ENCODE measurements at regions not wholly inside any gene's neighbourhood (a gene's known extent, or its start where the extent isn't known, plus 50 kb on each side); places are given as distances from the start of the nearest gene placed in this dataset.

DNA sequence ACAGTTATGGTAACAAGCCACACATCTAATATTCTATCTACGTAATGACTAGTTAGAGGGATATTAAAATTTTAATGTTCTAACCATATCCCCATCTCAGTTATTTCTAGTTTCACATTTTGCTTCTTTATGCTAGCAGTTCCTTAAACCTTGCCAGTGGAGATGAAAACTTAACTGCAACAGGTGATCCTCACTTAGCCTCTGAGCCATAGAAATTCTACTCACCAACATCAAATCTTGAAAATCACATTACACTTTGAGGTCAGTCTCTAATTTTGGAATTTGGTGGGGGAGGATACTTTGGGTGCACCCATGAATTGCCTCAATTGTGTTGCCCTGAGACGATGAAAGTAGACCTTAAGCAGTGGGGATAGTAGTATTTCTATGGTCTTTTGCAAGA is 256.4 kb downstream of the GATA3 start:
- TF ChIP-seq, protein P1, sequence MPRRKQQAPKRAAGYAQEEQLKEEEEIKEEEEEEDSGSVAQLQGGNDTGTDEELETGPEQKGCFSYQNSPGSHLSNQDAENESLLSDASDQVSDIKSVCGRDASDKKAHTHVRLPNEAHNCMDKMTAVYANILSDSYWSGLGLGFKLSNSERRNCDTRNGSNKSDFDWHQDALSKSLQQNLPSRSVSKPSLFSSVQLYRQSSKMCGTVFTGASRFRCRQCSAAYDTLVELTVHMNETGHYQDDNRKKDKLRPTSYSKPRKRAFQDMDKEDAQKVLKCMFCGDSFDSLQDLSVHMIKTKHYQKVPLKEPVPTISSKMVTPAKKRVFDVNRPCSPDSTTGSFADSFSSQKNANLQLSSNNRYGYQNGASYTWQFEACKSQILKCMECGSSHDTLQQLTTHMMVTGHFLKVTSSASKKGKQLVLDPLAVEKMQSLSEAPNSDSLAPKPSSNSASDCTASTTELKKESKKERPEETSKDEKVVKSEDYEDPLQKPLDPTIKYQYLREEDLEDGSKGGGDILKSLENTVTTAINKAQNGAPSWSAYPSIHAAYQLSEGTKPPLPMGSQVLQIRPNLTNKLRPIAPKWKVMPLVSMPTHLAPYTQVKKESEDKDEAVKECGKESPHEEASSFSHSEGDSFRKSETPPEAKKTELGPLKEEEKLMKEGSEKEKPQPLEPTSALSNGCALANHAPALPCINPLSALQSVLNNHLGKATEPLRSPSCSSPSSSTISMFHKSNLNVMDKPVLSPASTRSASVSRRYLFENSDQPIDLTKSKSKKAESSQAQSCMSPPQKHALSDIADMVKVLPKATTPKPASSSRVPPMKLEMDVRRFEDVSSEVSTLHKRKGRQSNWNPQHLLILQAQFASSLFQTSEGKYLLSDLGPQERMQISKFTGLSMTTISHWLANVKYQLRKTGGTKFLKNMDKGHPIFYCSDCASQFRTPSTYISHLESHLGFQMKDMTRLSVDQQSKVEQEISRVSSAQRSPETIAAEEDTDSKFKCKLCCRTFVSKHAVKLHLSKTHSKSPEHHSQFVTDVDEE (CRISPR knock-in tag; IDR thresholded peaks at IDR 0.05): no peak
- TF ChIP-seq OSR1 (CRISPR knock-in tag; IDR thresholded peaks at IDR 0.05) (no peak), ZFP30 (CRISPR knock-in tag; IDR thresholded peaks at IDR 0.05) (no peak), PPARA (CRISPR knock-in tag; IDR thresholded peaks at IDR 0.05; ENCODE audit: borderline replicate concordance) (no peak), CREB5 (CRISPR knock-in tag; IDR thresholded peaks at IDR 0.05; ENCODE audit: low read depth) (no peak)
- no peak for ATAC-seq

GRCh38 chr10:8311526-8312070 is 257.1 kb downstream of the GATA3 start:
- ATAC-seq: no peak
- no peak for TF ChIP-seq TOX (CRISPR knock-in tag; IDR thresholded peaks at IDR 0.05; ENCODE audit: borderline replicate concordance)
- no peak for TF ChIP-seq ARNTL (CRISPR knock-in tag; IDR thresholded peaks at IDR 0.05; ENCODE audit: borderline replicate concordance, low read depth)
- TF ChIP-seq SNAI2 (CRISPR knock-in tag; IDR thresholded peaks at IDR 0.05): no peak

DNA sequence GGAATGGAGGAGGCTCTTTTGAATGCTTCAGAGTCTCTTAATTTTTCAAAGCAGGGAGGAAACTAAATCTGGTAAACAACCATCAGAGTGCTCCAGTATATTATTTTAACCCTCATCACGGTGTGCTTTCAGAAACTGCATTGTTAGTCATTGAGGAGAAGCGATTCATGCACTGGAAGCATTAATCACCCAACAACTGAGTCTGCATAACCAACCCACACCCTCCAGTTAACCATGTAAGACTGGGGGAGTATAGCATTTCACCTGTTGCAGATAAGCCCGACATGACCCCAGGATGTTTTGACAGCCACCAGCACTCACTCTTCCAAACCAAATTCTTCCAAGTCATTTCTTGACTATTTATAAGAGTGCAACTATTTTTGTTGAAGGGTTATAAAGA is 257.6 kb downstream of the GATA3 start:
- TF ChIP-seq CREB5 (CRISPR knock-in tag; IDR thresholded peaks at IDR 0.05; ENCODE audit: low read depth): no peak
- TF ChIP-seq, protein P2, sequence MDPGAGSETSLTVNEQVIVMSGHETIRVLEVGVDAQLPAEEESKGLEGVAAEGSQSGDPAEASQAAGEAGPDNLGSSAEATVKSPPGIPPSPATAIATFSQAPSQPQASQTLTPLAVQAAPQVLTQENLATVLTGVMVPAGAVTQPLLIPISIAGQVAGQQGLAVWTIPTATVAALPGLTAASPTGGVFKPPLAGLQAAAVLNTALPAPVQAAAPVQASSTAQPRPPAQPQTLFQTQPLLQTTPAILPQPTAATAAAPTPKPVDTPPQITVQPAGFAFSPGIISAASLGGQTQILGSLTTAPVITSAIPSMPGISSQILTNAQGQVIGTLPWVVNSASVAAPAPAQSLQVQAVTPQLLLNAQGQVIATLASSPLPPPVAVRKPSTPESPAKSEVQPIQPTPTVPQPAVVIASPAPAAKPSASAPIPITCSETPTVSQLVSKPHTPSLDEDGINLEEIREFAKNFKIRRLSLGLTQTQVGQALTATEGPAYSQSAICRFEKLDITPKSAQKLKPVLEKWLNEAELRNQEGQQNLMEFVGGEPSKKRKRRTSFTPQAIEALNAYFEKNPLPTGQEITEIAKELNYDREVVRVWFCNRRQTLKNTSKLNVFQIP (CRISPR knock-in tag; IDR thresholded peaks at IDR 0.05; ENCODE audit: borderline replicate concordance, low read depth): no peak
- no peak for TF ChIP-seq ZNF70 (CRISPR knock-in tag; IDR thresholded peaks at IDR 0.05)
- no peak for TF ChIP-seq ZNF565 (CRISPR knock-in tag; conservative IDR thresholded peaks at IDR 0.05; ENCODE audit: low read depth)
- TF ChIP-seq, protein P3, sequence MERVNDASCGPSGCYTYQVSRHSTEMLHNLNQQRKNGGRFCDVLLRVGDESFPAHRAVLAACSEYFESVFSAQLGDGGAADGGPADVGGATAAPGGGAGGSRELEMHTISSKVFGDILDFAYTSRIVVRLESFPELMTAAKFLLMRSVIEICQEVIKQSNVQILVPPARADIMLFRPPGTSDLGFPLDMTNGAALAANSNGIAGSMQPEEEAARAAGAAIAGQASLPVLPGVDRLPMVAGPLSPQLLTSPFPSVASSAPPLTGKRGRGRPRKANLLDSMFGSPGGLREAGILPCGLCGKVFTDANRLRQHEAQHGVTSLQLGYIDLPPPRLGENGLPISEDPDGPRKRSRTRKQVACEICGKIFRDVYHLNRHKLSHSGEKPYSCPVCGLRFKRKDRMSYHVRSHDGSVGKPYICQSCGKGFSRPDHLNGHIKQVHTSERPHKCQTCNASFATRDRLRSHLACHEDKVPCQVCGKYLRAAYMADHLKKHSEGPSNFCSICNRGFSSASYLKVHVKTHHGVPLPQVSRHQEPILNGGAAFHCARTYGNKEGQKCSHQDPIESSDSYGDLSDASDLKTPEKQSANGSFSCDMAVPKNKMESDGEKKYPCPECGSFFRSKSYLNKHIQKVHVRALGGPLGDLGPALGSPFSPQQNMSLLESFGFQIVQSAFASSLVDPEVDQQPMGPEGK (CRISPR knock-in tag; IDR thresholded peaks at IDR 0.05; ENCODE audit: borderline replicate concordance): no peak
- TF ChIP-seq SNAI2 (CRISPR knock-in tag; IDR thresholded peaks at IDR 0.05): no peak
- TF ChIP-seq ZC3H10 (CRISPR knock-in tag; IDR thresholded peaks at IDR 0.05): no peak
- no peak for TF ChIP-seq ISL1 (CRISPR knock-in tag; IDR thresholded peaks at IDR 0.05)
- no peak for TF ChIP-seq ZNF8 (CRISPR knock-in tag; IDR thresholded peaks at IDR 0.05)
- no peak for TF ChIP-seq CSRNP3 (CRISPR knock-in tag; IDR thresholded peaks at IDR 0.05)
- ATAC-seq: no peak

DNA sequence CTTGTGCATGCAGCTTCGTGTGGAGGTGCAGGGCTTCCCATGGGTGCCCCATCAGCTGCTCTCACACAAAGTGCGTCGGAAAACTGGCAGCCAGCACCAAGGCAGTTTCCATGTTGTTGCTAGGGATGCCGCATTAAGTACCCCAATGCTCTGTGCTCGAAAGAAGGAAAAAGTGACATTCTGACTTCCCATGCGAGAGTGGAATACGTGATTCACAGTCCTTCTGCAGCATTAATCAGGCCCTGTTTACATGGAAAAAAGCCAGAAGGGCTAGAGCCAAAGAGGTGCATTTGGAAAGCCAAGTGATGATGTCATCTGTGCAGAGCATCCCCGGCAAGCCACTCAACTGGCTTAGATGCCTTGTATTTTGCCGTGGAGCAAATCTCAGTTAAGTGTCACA is 258.3 kb downstream of the GATA3 start:
- ATAC-seq: no peak
- TF ChIP-seq CREB5 (CRISPR knock-in tag; IDR thresholded peaks at IDR 0.05; ENCODE audit: low read depth): 0 out of 2 replicates have a peak, but pooled peaks have one; percentile 21
- no peak for TF ChIP-seq ESRRG (CRISPR knock-in tag; IDR thresholded peaks at IDR 0.05)
- TF ChIP-seq, protein P2 (CRISPR knock-in tag; IDR thresholded peaks at IDR 0.05; ENCODE audit: borderline replicate concordance, low read depth): no peak
- TF ChIP-seq BACH2 (CRISPR knock-in tag; IDR thresholded peaks at IDR 0.05; ENCODE audit: borderline replicate concordance): no peak
- TF ChIP-seq ZFP30 (CRISPR knock-in tag; IDR thresholded peaks at IDR 0.05): no peak
- no peak for TF ChIP-seq ZFP3 (CRISPR knock-in tag; IDR thresholded peaks at IDR 0.05)
- TF ChIP-seq TCF4 (CRISPR knock-in tag; IDR thresholded peaks at IDR 0.05; ENCODE audit: borderline replicate concordance): no peak
